HL-60 (cell line): ENCODE measurements at regions not wholly inside any gene's neighbourhood (a gene's known extent, or its start where the extent isn't known, plus 50 kb on each side); places are given as distances from the start of the nearest gene placed in this dataset.

Experiments
- DNase-seq, 2 experiments: peaks; one replicate each; pipeline ENCODE4 v3.0.0-alpha.2; 2010 to 2020; ENCODE audit warnings: low read depth in 1 of 2, low spot score in 1 of 2
- H3K27ac ChIP-seq: fragments of 250-450 bp; sonication (Bioruptor Pico); replicated peaks from 2 replicates; pipeline ENCODE4 v1.5.1; 2020; ENCODE audit warnings: mild to moderate bottlenecking, moderate library complexity
- H3K27me3 ChIP-seq: fragments of 250-450 bp; sonication (Bioruptor Pico); 2 replicates; pipeline ENCODE4 v1.5.1; 2021; ENCODE audit warnings: mild to moderate bottlenecking, moderate library complexity; ENCODE audit not compliant: insufficient read depth, poor library complexity, severe bottlenecking
- H3K4me3 ChIP-seq: replicated peaks from 2 replicates; pipeline ENCODE4 v1.5.1; 2011; ENCODE audit warnings: mild to moderate bottlenecking, control low read depth, low read length; ENCODE audit not compliant: insufficient read depth
- GABPA ChIP-seq: IDR thresholded peaks from 2 replicates; pipeline ENCODE4 v1.6.1; 2012; ENCODE audit warnings: low read depth
- POLR2AphosphoS5 ChIP-seq: IDR thresholded peaks from 2 replicates; pipeline ENCODE4 v1.6.1; 2012; ENCODE audit warnings: low read depth
- SPI1 ChIP-seq: IDR thresholded peaks from 2 replicates; pipeline ENCODE4 v1.6.1; 2012; ENCODE audit warnings: low read depth, mild to moderate bottlenecking, borderline replicate concordance
- TF ChIP-seq, protein P1 (sequence below): IDR thresholded peaks from one replicate; pipeline ENCODE4 v1.5.1; 2011; ENCODE audit warnings: low read length, control low read depth, inconsistent platforms; ENCODE audit not compliant: insufficient read depth
- TF ChIP-seq, protein P2 (sequence below): IDR thresholded peaks from 2 replicates; pipeline ENCODE4 v1.6.1; 2012; ENCODE audit warnings: low read depth; ENCODE audit not compliant: insufficient replicate concordance

DNA sequence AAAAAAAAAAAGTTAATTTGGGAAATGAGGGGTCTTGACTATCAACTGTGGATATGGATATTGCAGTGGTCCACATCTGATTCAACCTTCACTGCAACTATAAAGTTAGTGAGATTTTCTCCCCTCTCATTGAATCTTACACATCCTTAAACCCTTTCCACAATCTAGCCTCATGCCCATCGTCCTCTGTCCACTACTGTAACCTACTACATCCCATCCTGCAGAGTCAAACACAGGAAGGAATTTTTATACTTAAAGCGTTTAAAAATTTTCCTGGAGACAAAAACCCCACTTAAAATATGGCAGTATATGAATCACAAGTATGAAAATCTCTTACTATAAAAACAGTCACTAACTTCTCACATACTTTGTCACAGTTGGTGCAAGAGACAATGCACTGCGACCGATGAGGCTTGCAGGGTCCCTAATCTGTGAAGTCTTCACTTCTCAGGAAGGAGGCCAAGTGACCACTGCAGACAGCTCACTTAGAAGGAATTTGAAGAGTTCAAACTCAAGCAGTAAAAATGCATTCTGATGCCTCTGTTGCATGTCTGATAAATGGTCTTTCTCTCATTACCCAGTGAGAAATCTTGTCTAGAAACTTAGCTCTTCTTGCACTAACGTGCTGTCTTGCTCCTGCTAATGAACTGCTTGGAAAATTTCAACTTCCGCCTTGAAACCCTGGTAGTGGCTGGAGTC is 50.3 kb upstream of the ST8SIA6 start:
- no peak for DNase-seq
- TF ChIP-seq GABPA = no peak
- TF ChIP-seq, protein P1, sequence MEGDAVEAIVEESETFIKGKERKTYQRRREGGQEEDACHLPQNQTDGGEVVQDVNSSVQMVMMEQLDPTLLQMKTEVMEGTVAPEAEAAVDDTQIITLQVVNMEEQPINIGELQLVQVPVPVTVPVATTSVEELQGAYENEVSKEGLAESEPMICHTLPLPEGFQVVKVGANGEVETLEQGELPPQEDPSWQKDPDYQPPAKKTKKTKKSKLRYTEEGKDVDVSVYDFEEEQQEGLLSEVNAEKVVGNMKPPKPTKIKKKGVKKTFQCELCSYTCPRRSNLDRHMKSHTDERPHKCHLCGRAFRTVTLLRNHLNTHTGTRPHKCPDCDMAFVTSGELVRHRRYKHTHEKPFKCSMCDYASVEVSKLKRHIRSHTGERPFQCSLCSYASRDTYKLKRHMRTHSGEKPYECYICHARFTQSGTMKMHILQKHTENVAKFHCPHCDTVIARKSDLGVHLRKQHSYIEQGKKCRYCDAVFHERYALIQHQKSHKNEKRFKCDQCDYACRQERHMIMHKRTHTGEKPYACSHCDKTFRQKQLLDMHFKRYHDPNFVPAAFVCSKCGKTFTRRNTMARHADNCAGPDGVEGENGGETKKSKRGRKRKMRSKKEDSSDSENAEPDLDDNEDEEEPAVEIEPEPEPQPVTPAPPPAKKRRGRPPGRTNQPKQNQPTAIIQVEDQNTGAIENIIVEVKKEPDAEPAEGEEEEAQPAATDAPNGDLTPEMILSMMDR = no peak
- no peak for TF ChIP-seq POLR2AphosphoS5
- TF ChIP-seq, protein P2, sequence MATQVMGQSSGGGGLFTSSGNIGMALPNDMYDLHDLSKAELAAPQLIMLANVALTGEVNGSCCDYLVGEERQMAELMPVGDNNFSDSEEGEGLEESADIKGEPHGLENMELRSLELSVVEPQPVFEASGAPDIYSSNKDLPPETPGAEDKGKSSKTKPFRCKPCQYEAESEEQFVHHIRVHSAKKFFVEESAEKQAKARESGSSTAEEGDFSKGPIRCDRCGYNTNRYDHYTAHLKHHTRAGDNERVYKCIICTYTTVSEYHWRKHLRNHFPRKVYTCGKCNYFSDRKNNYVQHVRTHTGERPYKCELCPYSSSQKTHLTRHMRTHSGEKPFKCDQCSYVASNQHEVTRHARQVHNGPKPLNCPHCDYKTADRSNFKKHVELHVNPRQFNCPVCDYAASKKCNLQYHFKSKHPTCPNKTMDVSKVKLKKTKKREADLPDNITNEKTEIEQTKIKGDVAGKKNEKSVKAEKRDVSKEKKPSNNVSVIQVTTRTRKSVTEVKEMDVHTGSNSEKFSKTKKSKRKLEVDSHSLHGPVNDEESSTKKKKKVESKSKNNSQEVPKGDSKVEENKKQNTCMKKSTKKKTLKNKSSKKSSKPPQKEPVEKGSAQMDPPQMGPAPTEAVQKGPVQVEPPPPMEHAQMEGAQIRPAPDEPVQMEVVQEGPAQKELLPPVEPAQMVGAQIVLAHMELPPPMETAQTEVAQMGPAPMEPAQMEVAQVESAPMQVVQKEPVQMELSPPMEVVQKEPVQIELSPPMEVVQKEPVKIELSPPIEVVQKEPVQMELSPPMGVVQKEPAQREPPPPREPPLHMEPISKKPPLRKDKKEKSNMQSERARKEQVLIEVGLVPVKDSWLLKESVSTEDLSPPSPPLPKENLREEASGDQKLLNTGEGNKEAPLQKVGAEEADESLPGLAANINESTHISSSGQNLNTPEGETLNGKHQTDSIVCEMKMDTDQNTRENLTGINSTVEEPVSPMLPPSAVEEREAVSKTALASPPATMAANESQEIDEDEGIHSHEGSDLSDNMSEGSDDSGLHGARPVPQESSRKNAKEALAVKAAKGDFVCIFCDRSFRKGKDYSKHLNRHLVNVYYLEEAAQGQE = no peak
- no peak for TF ChIP-seq SPI1
- Histone ChIP-seq H3K27ac (no peak overlapping the region), H3K27me3 (no peaks in the 10 kb centered on the region), H3K4me3 (no peak overlapping the region)
